ENCODE measurements at regions not wholly inside any gene's neighbourhood (a gene's known extent, or its start where the extent isn't known, plus 50 kb on each side); places are given as distances from the start of the nearest gene placed in this dataset.

DNA sequence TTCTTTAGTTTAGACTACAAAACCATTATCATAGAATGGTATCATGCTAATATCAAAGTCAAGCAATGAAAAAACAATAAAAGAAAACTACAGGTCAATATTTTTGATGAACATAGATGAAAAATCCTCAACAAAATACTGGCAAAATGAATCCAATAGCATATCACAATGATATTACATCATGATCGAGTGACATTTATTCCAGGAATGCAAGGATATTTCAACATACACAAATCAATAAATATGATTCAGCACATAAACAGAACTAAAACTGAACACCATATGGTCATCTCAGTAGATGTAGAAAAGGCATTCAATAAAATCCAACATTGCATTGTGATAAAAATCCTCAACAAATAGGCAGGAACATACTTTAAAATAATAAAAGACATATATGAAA is 1657.7 kb downstream of the KCNT2 start:
- no peaks in the 10 kb centered on the region for H3K27me3 ChIP-seq (ENCODE audit: control insufficient read depth, insufficient read depth, low read length)
- H3K9me3 ChIP-seq (replicated peaks; ENCODE audit: low read length): no peaks in the 10 kb centered on the region
- H3K9ac ChIP-seq (ENCODE audit: low read depth, low read length): no peak overlapping the region
- H3K4me3 ChIP-seq (ENCODE audit: low read length): no peak overlapping the region
- no peaks in the 10 kb centered on the region for H3K36me3 ChIP-seq (ENCODE audit: insufficient read depth, low read length)
- H3K4me2 ChIP-seq (ENCODE audit: low read length): no peak overlapping the region
- H3K4me1 ChIP-seq (ENCODE audit: control insufficient read depth, insufficient read depth, low read length): no peaks in the 10 kb centered on the region

- H3K36me3 ChIP-seq (ENCODE audit: insufficient read depth, low read length): no peaks in the 10 kb centered on the region
- no peaks in the 10 kb centered on the region for H3K9me3 ChIP-seq (replicated peaks; ENCODE audit: low read length)
- H3K9ac ChIP-seq (ENCODE audit: low read depth, low read length): no peak overlapping the region
- no peaks in the 10 kb centered on the region for H3K27me3 ChIP-seq (ENCODE audit: control insufficient read depth, insufficient read depth, low read length)
- H3K4me3 ChIP-seq (ENCODE audit: low read length): no peak overlapping the region
- no peak overlapping the region for H3K4me2 ChIP-seq (ENCODE audit: low read length)
- no peaks in the 10 kb centered on the region for H3K4me1 ChIP-seq (ENCODE audit: control insufficient read depth, insufficient read depth, low read length)
These were observed 1667.8 kb downstream of the KCNT2 start for GRCh38 chr1:194940336-194941030.

GRCh38 chr1:194935864-194936263 is 1672.4 kb downstream of the KCNT2 start:
- Histone ChIP-seq H3K9me3 (replicated peaks; ENCODE audit: low read length) (no peaks in the 10 kb centered on the region), H3K27me3 (ENCODE audit: control insufficient read depth, insufficient read depth, low read length) (no peaks in the 10 kb centered on the region), H3K9ac (ENCODE audit: low read depth, low read length) (no peak overlapping the region), H3K4me2 (ENCODE audit: low read length) (no peak overlapping the region), H3K4me1 (ENCODE audit: control insufficient read depth, insufficient read depth, low read length) (no peaks in the 10 kb centered on the region), H3K4me3 (ENCODE audit: low read length) (no peak overlapping the region), H3K36me3 (ENCODE audit: insufficient read depth, low read length) (no peaks in the 10 kb centered on the region)

DNA sequence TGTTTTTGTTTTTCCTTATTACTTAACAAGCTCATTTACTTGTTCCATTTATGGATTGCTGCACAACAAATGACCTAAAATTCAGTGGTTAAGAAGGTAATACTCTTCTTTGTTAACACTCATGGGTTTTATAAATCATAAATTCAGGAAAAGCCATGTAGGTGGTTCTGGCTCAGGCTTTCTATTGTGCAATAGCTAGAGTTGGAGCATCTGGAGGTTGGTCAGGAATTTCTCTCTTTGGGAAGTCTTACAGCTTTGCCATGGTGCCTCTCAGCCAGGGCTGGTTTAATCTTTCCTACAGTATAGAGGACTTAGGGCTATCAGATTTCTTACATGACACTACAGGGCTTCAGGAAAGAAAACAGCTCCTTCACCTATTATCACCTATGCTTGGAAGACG is 1677.1 kb downstream of the KCNT2 start:
- Histone ChIP-seq H3K9me3 (replicated peaks; ENCODE audit: low read length) (no peaks in the 10 kb centered on the region), H3K36me3 (ENCODE audit: insufficient read depth, low read length) (no peaks in the 10 kb centered on the region), H3K27me3 (ENCODE audit: control insufficient read depth, insufficient read depth, low read length) (no peaks in the 10 kb centered on the region), H3K4me1 (ENCODE audit: control insufficient read depth, insufficient read depth, low read length) (no peaks in the 10 kb centered on the region), H3K9ac (ENCODE audit: low read depth, low read length) (no peak overlapping the region), H3K4me3 (ENCODE audit: low read length) (no peak overlapping the region), H3K4me2 (ENCODE audit: low read length) (no peak overlapping the region)

DNA sequence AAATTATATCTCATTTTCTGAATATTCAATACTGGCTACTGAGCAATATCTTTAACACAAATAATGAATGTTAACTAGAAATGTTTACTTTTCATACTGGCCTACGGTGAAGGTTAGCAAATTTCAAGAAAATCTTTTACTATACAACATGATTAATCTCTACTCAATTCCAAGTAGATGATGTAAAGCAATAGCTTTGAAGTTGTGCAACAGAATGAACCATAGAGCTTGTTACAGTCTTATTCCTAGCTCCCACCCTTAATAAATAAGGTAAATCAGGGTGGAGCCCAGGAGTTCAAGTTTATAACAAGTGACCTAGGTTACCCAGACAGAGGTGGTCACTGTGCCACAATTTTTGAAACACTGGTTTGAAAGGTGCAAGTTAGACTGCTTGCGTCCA is 1678.1 kb downstream of the KCNT2 start:
- H3K36me3 ChIP-seq (ENCODE audit: insufficient read depth, low read length): no peaks in the 10 kb centered on the region
- no peak overlapping the region for H3K4me3 ChIP-seq (ENCODE audit: low read length)
- H3K27me3 ChIP-seq (ENCODE audit: control insufficient read depth, insufficient read depth, low read length): no peaks in the 10 kb centered on the region
- H3K9me3 ChIP-seq (replicated peaks; ENCODE audit: low read length): no peaks in the 10 kb centered on the region
- no peaks in the 10 kb centered on the region for H3K4me1 ChIP-seq (ENCODE audit: control insufficient read depth, insufficient read depth, low read length)
- no peak overlapping the region for H3K4me2 ChIP-seq (ENCODE audit: low read length)
- no peak overlapping the region for H3K9ac ChIP-seq (ENCODE audit: low read depth, low read length)

- Histone ChIP-seq H3K36me3 (ENCODE audit: insufficient read depth, low read length) (no peaks in the 10 kb centered on the region), H3K4me3 (ENCODE audit: low read length) (no peak overlapping the region), H3K9me3 (replicated peaks; ENCODE audit: low read length) (no peaks in the 10 kb centered on the region), H3K9ac (ENCODE audit: low read depth, low read length) (no peak overlapping the region), H3K4me2 (ENCODE audit: low read length) (no peak overlapping the region), H3K27me3 (ENCODE audit: control insufficient read depth, insufficient read depth, low read length) (no peaks in the 10 kb centered on the region), H3K4me1 (ENCODE audit: control insufficient read depth, insufficient read depth, low read length) (no peaks in the 10 kb centered on the region)
These were observed 1678.9 kb downstream of the KCNT2 start for GRCh38 chr1:194929357-194929756.

DNA sequence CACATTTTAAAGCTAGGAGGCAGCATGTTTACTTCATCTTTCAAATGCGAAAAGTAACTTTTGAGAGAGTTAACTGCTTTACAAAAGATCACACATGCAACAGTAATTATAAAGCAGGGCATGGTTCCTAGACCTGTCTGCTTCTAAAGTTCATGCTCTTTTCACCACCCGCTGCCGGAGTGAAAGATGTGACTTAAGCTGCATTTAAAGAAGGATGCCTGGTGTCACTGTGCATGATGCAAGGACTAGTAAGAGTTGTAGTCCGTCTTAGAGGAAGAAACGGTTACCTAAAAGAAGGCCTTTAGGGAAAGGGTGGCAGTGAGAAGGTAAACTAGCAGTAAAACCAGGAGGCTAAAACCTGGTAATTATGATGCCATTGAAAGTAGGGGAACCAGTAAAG is 1689.1 kb downstream of the KCNT2 start:
- H3K27me3 ChIP-seq (ENCODE audit: control insufficient read depth, insufficient read depth, low read length): no peaks in the 10 kb centered on the region
- no peaks in the 10 kb centered on the region for H3K9me3 ChIP-seq (replicated peaks; ENCODE audit: low read length)
- no peak overlapping the region for H3K4me3 ChIP-seq (ENCODE audit: low read length)
- no peak overlapping the region for H3K9ac ChIP-seq (ENCODE audit: low read depth, low read length)
- H3K4me1 ChIP-seq (ENCODE audit: control insufficient read depth, insufficient read depth, low read length): no peaks in the 10 kb centered on the region
- no peaks in the 10 kb centered on the region for H3K36me3 ChIP-seq (ENCODE audit: insufficient read depth, low read length)
- H3K4me2 ChIP-seq (ENCODE audit: low read length): no peak overlapping the region

DNA sequence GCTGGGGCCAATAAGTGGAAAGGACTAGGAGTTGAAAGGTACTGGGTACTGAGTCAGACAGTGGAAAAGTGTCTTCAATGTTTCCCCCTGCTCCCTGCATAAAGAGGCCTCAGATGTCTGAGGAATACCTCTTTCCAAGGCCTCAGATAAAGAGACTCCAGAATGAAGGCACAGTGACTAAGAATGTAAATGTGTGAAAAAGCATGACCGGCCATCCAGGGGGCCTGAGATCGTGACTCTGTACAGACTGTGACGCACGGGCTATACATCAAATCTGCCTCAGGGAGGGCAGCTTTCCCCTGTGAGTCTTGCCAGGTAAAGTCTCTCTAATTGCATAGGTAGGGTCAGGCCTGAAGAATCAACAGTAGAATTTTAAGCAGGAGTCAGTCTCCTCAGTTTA is 1690.5 kb downstream of the KCNT2 start:
- H3K36me3 ChIP-seq (ENCODE audit: insufficient read depth, low read length): no peaks in the 10 kb centered on the region
- H3K9ac ChIP-seq (ENCODE audit: low read depth, low read length): no peak overlapping the region
- no peak overlapping the region for H3K4me2 ChIP-seq (ENCODE audit: low read length)
- H3K4me3 ChIP-seq (ENCODE audit: low read length): no peak overlapping the region
- H3K27me3 ChIP-seq (ENCODE audit: control insufficient read depth, insufficient read depth, low read length): no peaks in the 10 kb centered on the region
- H3K4me1 ChIP-seq (ENCODE audit: control insufficient read depth, insufficient read depth, low read length): no peaks in the 10 kb centered on the region
- no peaks in the 10 kb centered on the region for H3K9me3 ChIP-seq (replicated peaks; ENCODE audit: low read length)

DNA sequence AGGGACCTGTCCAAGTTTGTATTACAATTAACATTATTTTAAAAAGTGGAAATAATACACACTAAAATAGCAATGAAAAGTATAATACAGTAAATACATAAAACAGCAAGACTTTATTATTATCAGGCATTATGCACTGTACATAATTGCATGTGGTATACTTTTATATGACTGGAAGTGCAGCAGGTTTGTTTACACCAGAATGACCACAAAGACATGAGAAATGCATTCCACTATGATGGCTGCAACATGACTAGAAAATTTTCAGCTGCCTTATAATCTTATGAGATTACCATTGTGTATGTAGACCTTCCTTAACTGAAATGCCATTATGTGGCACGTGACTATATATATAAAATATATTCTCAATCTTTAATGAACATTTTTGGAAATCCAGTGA is 1699.6 kb downstream of the KCNT2 start:
- Histone ChIP-seq H3K27me3 (ENCODE audit: control insufficient read depth, insufficient read depth, low read length) (no peaks in the 10 kb centered on the region), H3K9me3 (replicated peaks; ENCODE audit: low read length) (peaks cover 3% of the 10 kb centered on the region), H3K4me2 (ENCODE audit: low read length) (no peak overlapping the region), H3K9ac (ENCODE audit: low read depth, low read length) (no peak overlapping the region), H3K4me1 (ENCODE audit: control insufficient read depth, insufficient read depth, low read length) (no peaks in the 10 kb centered on the region), H3K36me3 (ENCODE audit: insufficient read depth, low read length) (no peaks in the 10 kb centered on the region), H3K4me3 (ENCODE audit: low read length) (no peak overlapping the region)

DNA sequence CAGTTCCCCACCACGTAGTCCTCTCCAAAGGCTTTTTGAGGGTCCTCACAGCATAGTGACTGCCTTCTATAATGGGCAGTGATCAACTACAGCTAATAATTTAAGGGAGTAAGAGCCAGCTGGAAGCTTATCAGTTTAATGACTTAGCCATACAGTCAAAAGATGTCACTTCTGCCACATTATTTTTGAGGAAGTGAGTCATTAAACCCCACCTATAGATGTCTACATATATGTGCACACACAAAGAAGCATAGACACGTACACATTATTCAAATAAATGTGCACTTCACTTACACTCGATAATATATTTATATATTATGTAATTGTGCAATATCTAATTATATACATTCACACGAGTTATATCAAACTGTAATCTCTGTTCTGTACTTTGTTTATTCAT is 1704.7 kb downstream of the KCNT2 start:
- H3K4me2 ChIP-seq (ENCODE audit: low read length): no peak overlapping the region
- H3K27me3 ChIP-seq (ENCODE audit: control insufficient read depth, insufficient read depth, low read length): no peaks in the 10 kb centered on the region
- no peaks in the 10 kb centered on the region for H3K9me3 ChIP-seq (replicated peaks; ENCODE audit: low read length)
- H3K36me3 ChIP-seq (ENCODE audit: insufficient read depth, low read length): no peaks in the 10 kb centered on the region
- no peak overlapping the region for H3K9ac ChIP-seq (ENCODE audit: low read depth, low read length)
- H3K4me3 ChIP-seq (ENCODE audit: low read length): no peak overlapping the region
- no peaks in the 10 kb centered on the region for H3K4me1 ChIP-seq (ENCODE audit: control insufficient read depth, insufficient read depth, low read length)

- H3K9ac ChIP-seq (ENCODE audit: low read depth, low read length): no peak overlapping the region
- H3K4me3 ChIP-seq (ENCODE audit: low read length): no peak overlapping the region
- no peaks in the 10 kb centered on the region for H3K36me3 ChIP-seq (ENCODE audit: insufficient read depth, low read length)
- H3K4me1 ChIP-seq (ENCODE audit: control insufficient read depth, insufficient read depth, low read length): no peaks in the 10 kb centered on the region
- H3K4me2 ChIP-seq (ENCODE audit: low read length): no peak overlapping the region
- H3K27me3 ChIP-seq (ENCODE audit: control insufficient read depth, insufficient read depth, low read length): no peaks in the 10 kb centered on the region
- H3K9me3 ChIP-seq (replicated peaks; ENCODE audit: low read length): no peaks in the 10 kb centered on the region
These were observed 1702.9 kb upstream of the B3GALT2 start for GRCh38 chr1:194889310-194889709.

DNA sequence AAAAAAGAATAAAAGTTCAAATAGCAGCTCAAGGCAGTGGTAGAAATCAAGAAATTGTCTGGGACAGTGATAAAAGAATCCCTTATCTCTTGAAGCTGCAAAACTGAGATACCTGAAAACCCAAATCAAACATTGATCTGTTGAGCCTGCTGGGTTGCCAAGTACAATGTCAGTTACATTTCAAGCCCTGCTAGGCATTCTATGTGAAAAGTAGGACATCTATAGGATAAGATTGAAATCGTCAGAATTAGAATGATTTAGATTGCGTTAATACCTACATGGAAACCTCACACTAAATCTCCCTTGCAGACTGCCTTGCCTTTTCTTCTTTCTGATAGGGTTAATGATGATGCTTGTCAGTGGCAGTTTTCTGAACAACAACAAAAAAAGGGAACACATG is 1684.4 kb upstream of the B3GALT2 start:
- Histone ChIP-seq H3K4me3 (ENCODE audit: low read length) (no peak overlapping the region), H3K9me3 (replicated peaks; ENCODE audit: low read length) (peaks cover 5% of the 10 kb centered on the region), H3K36me3 (ENCODE audit: insufficient read depth, low read length) (no peaks in the 10 kb centered on the region), H3K4me2 (ENCODE audit: low read length) (no peak overlapping the region), H3K9ac (ENCODE audit: low read depth, low read length) (no peak overlapping the region), H3K4me1 (ENCODE audit: control insufficient read depth, insufficient read depth, low read length) (no peaks in the 10 kb centered on the region), H3K27me3 (ENCODE audit: control insufficient read depth, insufficient read depth, low read length) (no peaks in the 10 kb centered on the region)

Measured in skeletal muscle satellite cell (primary cell).